H1 (cell line): ENCODE measurements at regions not wholly inside any gene's neighbourhood (a gene's known extent, or its start where the extent isn't known, plus 50 kb on each side); places are given as distances from the start of the nearest gene placed in this dataset.

Experiments used
- CHD1 ChIP-seq: IDR thresholded peaks from 2 replicates; pipeline ENCODE4 v1.6.1; 2012; ENCODE audit warnings: low read depth, low read length, improper control_type of control experiment
- GTF2F1 ChIP-seq: IDR thresholded peaks from 2 replicates; pipeline ENCODE4 v1.6.1; 2012; ENCODE audit warnings: low read depth, low read length, improper control_type of control experiment, borderline replicate concordance
- POLR2A ChIP-seq, 2 experiments: IDR thresholded peaks; 1 replicate in 1 of 2; 2 replicates in 1 of 2; pipeline ENCODE4 v1.6.1; 2011; ENCODE audit warnings: low read depth in 2 of 2, low read length in 2 of 2, mild to moderate bottlenecking in 2 of 2; ENCODE audit errors: control extremely low read depth in 1 of 2
- POLR2AphosphoS5 ChIP-seq: IDR thresholded peaks from 2 replicates; pipeline ENCODE4 v1.6.1; 2011; ENCODE audit warnings: low read depth, low read length
- SIX5 ChIP-seq: IDR thresholded peaks from 2 replicates; pipeline ENCODE4 v1.6.1; 2011; ENCODE audit warnings: mild to moderate bottlenecking, low read depth, low read length
- SP2 ChIP-seq: IDR thresholded peaks from 2 replicates; pipeline ENCODE4 v1.6.1; 2012; ENCODE audit warnings: mild to moderate bottlenecking, low read length, inconsistent platforms
- SP4 ChIP-seq: IDR thresholded peaks from 2 replicates; pipeline ENCODE4 v1.6.1; 2012; ENCODE audit warnings: low read length, inconsistent platforms

GRCh38 chr18:22024924-22025323 lies 144.5 kb upstream of the GATA6 start (continued):
- TF ChIP-seq SP2 = no peak
- no peak for TF ChIP-seq POLR2A (IDR thresholded peaks at IDR 0.05; ENCODE audit: control extremely low read depth in 1 of 2, low read depth in 2 of 2, low read length in 2 of 2)
- no peak for TF ChIP-seq SIX5
- TF ChIP-seq CHD1 = no peak
- no peak for TF ChIP-seq SP4
- TF ChIP-seq POLR2AphosphoS5 = no peak
- TF ChIP-seq GTF2F1 = no peak
